ENCODE measurements at regions not wholly inside any gene's neighbourhood (a gene's known extent, or its start where the extent isn't known, plus 50 kb on each side); places are given as distances from the start of the nearest gene placed in this dataset.

DNA sequence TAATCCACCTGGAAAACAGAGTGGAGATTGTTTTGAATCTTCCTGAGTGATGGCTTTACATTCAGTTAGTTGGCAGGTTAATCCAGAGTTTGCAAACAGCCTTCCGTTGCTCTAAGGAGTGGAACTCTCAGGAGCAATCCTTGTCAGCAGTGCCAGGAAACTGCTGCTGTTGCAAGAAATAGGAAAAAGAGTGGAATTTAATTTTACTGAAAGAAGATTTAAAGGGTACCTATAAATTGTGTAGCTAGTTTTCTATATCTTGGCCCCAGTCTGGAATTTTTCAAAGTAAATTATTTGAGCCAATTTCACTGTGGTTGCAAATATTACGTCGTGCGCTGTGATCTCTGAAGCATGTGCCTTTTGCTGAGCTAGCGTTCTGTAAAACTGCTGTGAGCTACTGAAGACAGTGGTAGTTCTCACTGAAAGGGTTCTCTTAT is 55.5 kb upstream of the SLC5A12 start:
- DNase-seq (ENCODE audit: low spot score), result no peak

DNA sequence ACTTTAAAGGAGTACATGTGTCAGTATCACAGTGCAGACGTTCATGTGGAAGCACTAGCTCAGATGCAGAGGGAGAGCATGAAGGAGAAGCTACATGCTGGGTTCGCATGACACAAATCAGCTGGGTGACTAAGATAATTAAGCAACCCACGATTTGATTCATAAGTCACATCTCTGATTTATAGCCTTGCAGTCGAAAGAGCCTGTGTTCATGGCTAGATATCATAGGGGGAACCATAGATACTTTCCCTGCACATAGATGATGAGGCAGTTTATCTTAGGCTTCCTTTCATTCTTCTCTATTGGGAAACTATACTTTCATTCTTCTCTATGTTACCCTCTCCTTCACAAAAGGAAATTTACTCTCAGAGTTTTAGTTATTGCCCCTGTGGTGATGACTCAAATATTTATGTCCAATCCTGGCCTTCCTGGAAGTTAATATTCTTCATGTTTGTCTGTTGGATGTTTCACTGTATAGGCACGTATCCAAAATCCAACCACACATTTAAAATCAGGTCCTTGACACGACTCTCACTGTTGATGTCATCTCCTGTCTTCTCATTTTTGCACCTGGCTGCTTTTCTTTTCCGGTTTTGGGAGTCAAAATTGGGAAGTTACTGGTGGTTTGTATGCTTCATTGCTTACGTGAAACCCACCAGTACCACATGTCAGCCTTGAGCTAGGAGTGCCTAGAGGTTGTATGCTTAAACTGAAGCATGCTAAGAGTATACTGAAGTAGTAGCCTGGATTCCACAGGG is 56.3 kb upstream of the SLC5A12 start:
- DNase-seq (ENCODE audit: low spot score), result peak; percentile 58

DNA sequence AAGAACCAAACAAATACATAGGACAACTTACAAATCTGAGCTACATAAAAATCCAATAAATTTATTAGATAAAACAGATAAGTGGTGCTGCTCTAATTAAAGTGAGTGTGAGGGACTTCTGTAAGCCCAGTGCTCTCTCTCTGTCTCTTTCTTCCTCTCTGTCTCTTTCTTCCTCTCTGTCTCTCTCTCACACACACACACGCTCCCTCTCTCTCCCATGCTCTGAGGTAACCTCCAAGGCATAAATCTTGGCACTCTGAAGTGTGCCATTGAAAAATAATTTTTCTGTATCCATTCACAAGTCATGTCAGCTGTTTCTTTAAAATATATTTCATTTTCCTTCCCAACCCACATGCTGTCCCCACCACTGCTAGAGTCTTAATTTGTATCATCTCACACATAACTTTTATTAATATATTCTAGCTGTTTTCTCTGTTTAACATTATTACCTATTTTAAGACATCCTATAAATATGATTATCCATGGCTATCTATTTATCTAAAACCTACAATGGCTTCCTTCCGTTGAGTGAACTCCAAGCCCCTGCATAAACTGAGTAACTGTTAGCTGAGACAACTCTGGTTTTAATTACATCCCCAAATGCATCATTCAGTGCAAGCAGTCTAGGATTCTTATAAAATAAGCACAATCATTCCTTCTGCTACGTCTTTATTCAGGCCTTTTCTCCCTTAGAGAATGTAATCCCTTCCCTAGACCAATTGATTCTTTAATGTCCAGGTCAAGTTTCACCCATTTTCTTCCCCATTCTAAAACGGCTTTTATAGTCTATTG is 57.4 kb upstream of the SLC5A12 start:
- no peak for DNase-seq (ENCODE audit: low spot score)

DNA sequence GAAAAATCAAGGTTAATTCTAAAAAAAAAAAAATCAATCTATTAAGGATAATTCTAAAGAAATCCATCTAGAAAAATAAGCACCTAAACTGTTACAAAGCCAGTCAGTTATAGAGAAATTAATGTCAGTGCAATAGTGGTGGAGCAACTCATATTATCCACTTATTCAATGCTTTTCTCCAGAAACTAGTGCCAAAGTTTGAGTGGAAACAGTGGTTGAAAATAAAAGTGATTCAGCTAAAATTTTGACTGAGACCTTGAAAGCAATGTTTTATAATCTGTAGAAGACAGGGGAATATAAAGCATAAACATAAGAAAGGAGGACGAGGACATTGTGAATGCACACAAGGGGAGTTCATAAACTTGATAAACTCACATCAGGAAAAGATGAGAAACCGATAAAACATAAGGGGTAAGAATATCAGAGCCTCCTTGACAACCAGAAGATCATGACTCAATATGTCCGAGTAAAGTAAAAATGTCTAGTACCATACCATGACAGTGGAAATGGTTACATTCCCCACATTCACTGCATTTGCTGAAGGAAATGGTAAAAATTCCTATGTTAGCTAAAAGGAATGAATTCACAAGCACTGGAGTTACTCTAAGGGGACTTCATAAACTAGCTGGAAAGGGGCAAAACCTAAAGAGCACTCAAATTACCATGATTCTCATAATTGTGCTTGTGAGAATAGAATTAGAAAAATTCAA is 58.7 kb upstream of the SLC5A12 start:
- no peak for DNase-seq (ENCODE audit: low spot score)

DNA sequence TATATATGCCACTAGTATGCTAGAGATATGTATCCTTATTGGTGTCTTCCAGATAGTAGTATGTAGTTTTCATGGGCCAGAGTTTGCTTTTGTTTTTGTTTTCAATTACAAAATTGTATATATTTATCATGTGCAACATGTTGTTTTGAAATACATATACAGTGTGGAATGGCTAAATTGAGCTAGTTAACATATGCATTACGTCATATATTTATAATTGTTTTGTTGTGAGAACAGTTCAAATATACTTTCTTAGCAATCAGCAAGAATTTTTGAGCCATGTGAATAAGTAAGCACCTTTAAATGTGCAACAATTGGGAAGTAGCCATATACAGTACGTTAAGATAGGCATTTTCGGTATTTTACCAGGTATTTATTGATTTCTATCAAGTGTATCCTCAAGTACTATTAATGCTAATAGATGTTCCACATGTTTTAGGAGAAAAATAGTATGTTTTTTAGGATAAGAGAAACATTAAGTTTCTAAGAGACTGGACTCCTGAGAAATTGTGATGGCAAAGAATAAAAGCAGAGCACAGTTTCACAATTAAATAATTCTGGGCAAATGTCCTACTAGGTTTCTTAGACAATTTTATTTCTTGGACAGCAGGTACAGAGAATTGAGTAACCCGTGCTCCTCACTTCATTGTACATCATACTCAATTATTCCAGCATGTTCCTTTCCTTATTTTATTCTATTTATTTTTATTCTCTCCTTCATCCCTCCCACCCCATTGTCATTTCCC is 60.5 kb upstream of the SLC5A12 start:
- DNase-seq (ENCODE audit: low spot score), result no peak

DNA sequence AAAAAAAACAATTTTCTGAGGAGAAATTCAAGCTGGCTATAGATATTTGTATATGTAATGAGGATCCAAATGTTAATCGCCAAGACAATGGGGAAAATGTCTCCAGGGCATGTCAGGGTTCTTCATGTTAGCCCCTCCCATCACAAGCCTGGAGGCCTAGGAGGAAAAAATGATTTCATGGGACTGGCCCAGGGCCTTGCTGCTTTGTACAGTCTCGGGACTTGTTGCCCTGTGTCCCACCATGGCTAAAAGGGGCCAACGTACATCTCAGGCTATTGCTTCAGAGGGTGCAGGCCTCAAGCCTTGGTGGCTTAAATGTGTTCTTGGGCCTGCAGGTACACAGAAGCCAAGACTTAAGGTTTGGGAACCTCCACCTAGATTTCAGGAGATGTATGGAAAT is 62.1 kb upstream of the SLC5A12 start:
- DNase-seq (ENCODE audit: low spot score), result no peak

DNA sequence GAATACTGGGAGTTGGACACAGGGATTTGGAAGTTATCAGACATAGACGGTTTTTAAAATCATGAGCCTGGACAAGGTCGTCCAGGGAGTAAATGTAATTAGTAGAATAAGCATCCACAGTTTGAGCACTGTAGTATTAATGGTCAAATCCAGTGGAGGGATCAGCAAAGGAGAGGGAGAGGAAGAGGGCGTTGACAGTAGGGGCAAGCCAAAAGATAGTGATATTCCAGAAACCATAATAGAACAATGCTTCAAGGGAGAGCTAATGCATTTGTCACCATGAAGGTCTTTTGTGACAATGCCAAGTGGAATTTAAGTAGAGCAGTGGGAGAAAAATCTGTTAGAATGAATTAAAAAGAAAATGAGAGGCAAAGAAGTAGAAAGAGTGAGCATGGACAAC is 68.9 kb upstream of the SLC5A12 start:
- DNase-seq (ENCODE audit: low spot score), result no peak

DNA sequence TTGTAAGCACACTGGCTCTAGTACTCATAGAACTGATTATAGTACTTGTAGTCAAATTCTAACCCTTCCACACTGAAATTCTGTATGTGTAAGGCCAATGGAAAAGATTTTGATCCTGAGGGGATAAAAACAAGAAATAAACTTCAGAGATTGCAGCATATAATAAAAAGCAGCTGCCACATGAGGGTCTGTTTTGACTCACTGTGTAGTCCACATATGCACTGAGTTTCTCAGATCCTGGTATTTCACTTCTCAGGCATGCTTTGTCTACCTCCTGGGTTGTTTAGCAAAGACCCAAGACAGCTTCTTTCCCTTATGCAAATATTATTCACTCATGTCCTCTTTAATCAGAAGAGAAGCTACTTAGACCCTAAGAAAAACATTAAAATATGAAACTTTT is 71.1 kb upstream of the SLC5A12 start:
- peak; percentile 10 for DNase-seq (ENCODE audit: low spot score)

DNA sequence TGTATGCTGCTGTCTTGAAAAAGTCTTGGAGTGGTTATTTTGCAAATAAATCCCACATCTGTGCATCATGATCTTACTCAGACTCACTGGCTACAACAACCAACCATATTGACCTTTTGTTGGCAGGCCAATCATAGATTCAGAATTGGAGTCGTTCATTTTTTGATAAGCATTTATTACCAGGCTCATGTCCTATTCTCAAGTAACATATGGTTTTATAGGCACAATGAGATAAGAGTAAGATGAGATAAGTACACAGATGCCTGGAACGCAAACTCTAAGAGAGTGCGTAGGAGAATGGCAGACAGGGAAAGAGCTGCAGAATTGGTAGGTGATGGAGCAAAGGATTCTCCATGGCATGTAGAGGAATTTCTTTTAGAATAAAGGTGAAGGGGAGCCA is 71.6 kb upstream of the SLC5A12 start:
- no peak for DNase-seq (ENCODE audit: low spot score)

DNA sequence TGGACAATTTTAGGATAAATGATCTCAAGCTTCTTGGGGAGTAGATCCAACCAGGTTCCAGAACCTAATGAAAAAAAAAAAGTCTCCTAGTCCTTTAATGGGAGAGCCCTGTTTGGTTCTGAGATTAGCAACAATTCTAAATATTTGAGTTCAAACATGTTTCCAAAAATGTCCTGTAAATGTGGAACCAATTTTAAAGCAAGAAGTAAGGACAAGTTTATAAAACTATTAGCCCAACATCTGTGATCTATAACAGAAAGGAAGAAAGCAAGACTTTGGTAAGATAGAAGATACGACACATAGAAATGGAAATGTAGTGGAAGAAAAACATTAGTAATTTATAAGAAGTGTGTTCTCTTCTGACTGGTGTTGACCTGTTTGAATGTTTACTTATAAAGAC is 79.7 kb upstream of the SLC5A12 start:
- DNase-seq (ENCODE audit: low spot score), result no peak

DNA sequence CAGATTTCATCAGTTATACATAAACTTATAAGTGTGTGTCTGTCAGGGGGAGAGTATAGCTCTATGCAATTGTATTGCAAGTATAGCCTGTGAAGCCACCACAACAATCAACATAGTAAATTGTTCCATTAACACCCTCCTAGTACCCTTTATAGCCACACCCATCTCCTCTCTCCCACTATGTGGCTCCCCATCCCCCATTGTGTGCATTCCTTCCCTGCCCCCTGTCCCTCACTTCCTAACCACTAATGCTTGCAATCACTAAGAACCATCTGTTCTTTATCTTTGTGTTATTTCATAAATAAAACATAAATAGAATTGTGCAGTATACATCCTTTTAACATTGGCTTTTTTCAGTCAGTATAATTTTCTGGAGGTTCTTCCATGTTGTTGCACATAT is 83.1 kb upstream of the SLC5A12 start:
- no peak for DNase-seq (ENCODE audit: low spot score)

DNA sequence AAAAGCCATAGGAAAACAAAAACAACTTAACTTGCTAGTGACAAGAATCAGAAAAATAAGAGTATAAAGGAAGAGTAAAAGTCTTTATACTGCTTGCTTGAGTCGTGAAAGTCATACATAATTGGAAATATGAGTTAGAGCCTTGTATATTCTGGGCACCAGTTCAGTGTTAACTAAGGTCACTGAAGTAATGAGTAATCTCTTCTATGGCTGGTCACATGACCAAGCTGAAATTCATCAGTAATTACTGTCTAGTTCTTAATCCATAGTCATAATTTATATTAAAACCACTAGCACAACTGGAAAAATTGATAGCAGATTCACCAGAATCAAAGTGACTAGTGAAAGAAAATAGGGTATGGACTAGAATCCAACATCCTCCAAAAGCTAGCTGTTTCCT is 84.4 kb upstream of the SLC5A12 start:
- DNase-seq (ENCODE audit: low spot score), result peak; percentile 32

DNA sequence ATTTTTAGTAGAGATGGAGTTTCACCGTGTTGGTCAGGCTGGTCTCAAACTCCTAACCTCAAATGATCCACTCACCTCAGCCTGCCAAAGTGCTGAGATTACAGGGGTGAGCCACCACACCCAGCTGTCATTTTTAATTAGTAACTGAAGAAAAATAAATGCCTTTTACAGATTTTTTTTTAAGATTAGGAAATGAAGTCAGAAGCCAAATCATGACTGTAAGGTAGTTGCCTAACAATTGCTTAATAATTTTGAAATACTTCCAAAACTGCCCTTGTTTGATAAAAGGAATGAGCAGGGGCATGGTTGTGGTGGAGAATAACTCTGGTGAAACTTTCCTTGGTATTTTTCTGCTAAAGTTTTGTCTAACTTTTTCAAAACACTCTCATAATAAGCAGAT is 98.9 kb upstream of the SLC5A12 start:
- DNase-seq (ENCODE audit: low spot score), result peak; percentile 78

DNA sequence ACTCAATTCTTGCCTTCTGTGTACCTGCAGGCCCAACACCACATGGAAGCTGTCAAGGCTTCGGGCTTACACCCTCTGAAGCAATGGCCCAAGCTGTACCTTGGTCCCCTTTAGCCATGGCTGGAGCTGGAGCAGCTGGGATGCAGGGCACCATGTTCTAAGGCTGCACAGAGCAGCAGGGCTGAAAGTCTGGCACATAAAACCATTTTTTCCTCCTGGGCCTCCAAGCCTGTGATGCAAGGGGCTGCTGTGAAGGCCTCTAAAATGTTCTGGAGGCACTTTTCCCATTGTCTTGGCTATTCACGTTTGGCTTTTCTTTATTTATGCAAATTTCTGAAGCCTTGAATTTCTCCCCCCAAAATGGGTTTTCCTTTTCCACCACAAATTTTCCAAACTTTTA is 102.1 kb upstream of the SLC5A12 start:
- no peak for DNase-seq (ENCODE audit: low spot score)

DNA sequence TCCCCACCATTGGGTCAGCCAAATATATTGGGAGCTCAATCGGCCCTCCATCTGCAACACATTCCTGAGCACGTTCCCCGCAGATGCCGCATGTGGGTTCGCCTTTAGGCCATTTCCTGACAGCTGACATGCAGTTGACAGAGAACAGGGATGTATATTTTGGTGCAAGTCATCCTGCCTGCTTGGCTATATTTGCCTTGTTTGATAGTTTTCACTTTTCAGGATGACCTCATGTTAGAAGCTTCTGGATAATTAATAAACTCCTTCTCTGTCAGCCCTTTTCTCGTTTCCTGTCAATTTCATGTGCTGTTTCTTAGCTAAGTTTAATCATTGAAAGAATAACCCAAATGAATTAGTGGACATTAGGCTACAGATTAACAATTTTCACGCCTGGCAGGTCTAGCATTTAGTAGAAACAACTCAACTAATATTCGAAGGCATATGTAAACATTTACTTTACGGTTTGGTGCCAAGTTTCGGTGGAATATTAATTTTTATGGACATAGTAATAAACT is 105.8 kb upstream of the SLC5A12 start:
- no peak for DNase-seq (ENCODE audit: low spot score)

DNA sequence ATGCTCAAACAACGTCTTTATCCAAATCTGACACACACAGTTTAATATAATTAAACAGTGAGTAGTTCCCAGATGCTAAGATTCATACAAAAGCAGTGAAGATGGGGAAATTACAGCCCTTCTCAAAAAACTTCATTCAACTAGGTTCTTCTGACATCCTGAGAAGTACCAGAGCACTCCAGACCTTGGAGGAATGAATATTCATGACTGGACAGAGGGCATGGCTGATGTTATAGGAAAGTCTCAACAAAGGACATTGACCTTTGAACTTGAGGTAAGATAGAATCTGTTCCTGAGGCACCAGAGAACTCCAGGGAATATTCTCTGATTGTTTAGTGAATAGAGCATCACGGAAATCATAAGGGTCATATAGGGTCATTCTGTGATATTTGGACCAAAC is 106.4 kb upstream of the SLC5A12 start:
- no peak for DNase-seq (ENCODE audit: low spot score)

DNA sequence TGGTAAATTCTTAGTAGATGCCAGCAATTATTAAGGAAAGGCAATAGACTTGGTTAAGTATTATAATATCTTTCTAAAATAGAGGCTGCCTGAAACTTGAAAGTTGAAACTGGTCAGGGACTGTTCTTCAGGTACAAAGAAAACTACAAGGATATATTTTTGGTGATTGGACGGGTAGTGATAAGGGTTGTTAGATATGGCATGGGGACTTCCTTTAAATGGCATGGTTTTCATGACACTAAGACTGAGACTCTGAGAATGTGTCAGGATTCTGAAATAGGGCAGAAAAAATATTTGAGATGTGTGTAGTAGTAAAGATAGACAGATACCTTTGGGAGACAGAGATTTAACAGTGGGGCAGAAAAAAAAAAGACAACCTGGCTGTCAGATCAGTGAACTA is 108.4 kb upstream of the SLC5A12 start:
- DNase-seq (ENCODE audit: low spot score), result no peak

DNA sequence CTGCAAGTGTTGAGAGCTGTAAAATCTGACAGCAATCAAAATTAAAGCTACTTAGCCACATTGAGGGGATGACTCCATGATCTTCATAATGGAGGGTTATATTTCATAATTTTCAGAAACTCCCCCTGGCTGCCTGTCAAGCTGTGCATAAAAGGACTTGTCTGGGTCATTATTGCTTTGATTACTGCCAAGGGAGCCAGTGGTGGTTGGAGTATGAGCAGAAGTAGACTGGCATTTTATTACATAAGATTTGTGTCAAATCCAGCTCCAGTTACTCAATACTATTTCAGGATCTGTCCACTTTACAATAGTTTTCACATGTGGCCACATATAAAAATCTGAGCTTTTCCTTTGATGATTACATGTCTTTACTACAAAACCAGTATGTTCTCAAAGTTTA is 108.9 kb upstream of the SLC5A12 start:
- no peak for DNase-seq (ENCODE audit: low spot score)

DNA sequence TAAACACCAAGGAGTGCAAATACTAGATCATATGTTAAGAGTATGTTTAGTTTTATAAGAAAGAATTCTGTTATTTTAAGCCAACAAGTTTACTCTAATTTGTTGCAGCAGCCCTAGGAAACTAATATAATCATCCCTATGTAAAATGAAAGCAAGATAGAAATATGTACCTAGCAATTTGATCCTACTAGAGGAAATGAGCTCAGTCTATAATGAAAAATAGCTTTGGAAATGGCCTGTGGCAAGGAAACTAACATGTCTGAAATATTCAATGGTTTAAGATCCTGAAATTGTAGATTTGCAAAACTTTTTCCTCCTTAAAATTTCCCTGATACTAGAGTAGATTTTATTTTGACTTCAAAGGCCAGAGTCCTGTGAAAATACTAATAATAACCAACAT is 112.7 kb upstream of the SLC5A12 start:
- no peak for DNase-seq (ENCODE audit: low spot score)

DNA sequence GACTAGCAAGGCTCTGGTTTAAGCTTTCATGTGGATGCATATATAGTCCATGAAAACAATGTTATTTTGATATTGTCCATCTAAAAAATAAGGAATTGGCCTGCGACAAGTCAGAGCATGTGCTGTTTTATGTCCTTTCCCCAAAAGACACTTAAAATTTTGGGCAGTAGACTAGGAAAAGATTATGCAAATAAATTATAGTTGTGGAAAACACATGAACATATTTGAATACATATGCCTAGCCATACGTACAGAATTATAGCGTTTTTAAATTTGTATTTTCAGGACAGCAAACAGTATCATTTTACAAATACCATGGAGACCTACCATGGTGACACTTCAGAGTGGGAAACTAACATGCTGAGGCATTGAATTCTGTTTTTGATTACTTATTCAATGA is 113.8 kb upstream of the SLC5A12 start:
- no peak for DNase-seq (ENCODE audit: low spot score)

DNA sequence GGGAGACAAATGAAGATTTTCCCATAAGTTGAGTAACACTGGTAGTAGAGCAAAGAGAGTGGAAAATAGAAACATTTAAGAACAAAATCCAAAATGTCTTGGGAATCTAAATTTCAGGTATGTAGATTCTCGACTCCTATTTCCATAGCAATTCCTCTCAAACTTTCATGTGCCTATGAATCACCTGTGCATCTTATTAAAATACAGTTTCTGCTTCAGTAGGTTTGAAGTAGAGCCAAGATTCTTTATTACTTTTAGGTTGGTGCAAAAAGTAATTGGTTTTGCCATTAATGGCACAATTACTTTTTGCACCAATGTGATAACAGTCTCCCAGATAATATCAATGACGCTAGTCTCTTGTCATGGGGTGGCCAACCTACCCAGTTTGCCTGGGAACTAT is 115.3 kb upstream of the SLC5A12 start:
- no peak for DNase-seq (ENCODE audit: low spot score)
